HG02840 (cell line): ENCODE measurements at regions not wholly inside any gene's neighbourhood (a gene's known extent, or its start where the extent isn't known, plus 50 kb on each side); places are given as distances from the start of the nearest gene placed in this dataset.
"Not testable (repeated sequence)": the region's sequence is repeated elsewhere in the genome, so short reads cannot be mapped to it uniquely, and the experiment has no call there.

Experiments used
- ATAC-seq: cut with Tn5 transposase; IDR thresholded peaks from one replicate; pipeline ENCODE4 v1.9.1; 2021; ENCODE audit warnings: mild to moderate bottlenecking, moderate library complexity, moderate number of reproducible peaks; ENCODE audit not compliant: unreplicated experiment, low FRiP score

- no peak for ATAC-seq
These were observed 133.8 kb upstream of the MGAT4C start for GRCh38 chr12:86389949-86390348.

GRCh38 chr12:86387591-86388145 is 131.5 kb upstream of the MGAT4C start:
- no peak for ATAC-seq

GRCh38 chr12:86383759-86384158 is 127.6 kb upstream of the MGAT4C start:
- not testable (repeated sequence) for ATAC-seq

GRCh38 chr12:86379337-86379736 is 123.1 kb upstream of the MGAT4C start:
- ATAC-seq, result no peak

- no peak for ATAC-seq
These were observed 119.9 kb upstream of the MGAT4C start for GRCh38 chr12:86376052-86376451.

- ATAC-seq, result no peak
These were observed 117.6 kb upstream of the MGAT4C start for GRCh38 chr12:86373813-86374212.

- no peak for ATAC-seq
These were observed 110.9 kb upstream of the MGAT4C start for GRCh38 chr12:86367137-86367536.

- ATAC-seq, result no peak
These were observed 93.0 kb upstream of the MGAT4C start for GRCh38 chr12:86349196-86349595.

GRCh38 chr12:86333955-86334522 is 77.8 kb upstream of the MGAT4C start:
- ATAC-seq, result no peak

- no peak for ATAC-seq
These were observed 75.3 kb upstream of the MGAT4C start for GRCh38 chr12:86331457-86331856.

- ATAC-seq, result no peak
These were observed 74.8 kb upstream of the MGAT4C start for GRCh38 chr12:86331012-86331411.

GRCh38 chr12:86312232-86312631 is 56.0 kb upstream of the MGAT4C start:
- no peak for ATAC-seq
